Prostate gland (tissue), 2 donors: ENCODE measurements at regions not wholly inside any gene's neighbourhood (a gene's known extent, or its start where the extent isn't known, plus 50 kb on each side); places are given as distances from the start of the nearest gene placed in this dataset.

Experiments used
- DNase-seq: peaks from one replicate; pipeline ENCODE4 v3.0.0-alpha.2; 2019; ENCODE audit warnings: low spot score
- H3K27ac ChIP-seq, 2 donors: fragments of 200-600 bp; sonication (generic); 2 replicates each; pipeline ENCODE4 v1.5.1; 2017 to 2019
- H3K27me3 ChIP-seq: fragments of 200-600 bp; sonication (generic); replicated peaks from 2 replicates; pipeline ENCODE4 v1.5.1; 2019; ENCODE audit not compliant: insufficient read depth
- H3K36me3 ChIP-seq, 2 donors: fragments of 200-600 bp; sonication (generic); 1 replicate in 1 of 2; 2 replicates in 1 of 2; pipeline versions ENCODE4 v1.5.1 to v1.8.1; 2017 to 2019
- H3K4me1 ChIP-seq: fragments of 200-600 bp; sonication (generic); replicated peaks from 2 replicates; pipeline ENCODE4 v1.5.1; 2019
- H3K4me3 ChIP-seq, 2 donors: fragments of 200-600 bp; sonication (generic); 2 replicates each; pipeline ENCODE4 v1.5.1; 2017 to 2019
- H3K9me3 ChIP-seq: fragments of 200-600 bp; sonication (generic); 2 replicates; pipeline ENCODE4 v1.5.1; 2017
- POLR2A ChIP-seq: fragments of 450-650 bp; IDR thresholded peaks from one replicate; pipeline ENCODE4 v1.6.1; 2016; ENCODE audit warnings: antibody characterized with exemption, mild to moderate bottlenecking
- POLR2AphosphoS5 ChIP-seq: sonication (generic); formaldehyde crosslinking; IDR thresholded peaks from one replicate; pipeline ENCODE4 v1.6.1; 2017; ENCODE audit warnings: antibody characterized with exemption
- WGBS: methylation state at CpG from one replicate; pipeline ENCODE4 v1.1.5; 2018; 5-methylcytosine and 5-hydroxymethylcytosine counted together
- intact Hi-C: fragments of 100-400 bp; cut with DNase I; formaldehyde crosslinking; loops from one replicate; pipeline ENCODE4 v1.14.2; 2022
- TF ChIP-seq, protein P1 (sequence below), 4 experiments: fragments of 200-600 bp in 2 of 4; fragments of 450-650 bp in 2 of 4; sonication (generic) in 2 of 4; IDR thresholded peaks; 1 replicate in 3 of 4; 2 replicates in 1 of 4; pipeline ENCODE4 v1.5.1; 2016 to 2019; ENCODE audit warnings: antibody characterized with exemption in 4 of 4, mild to moderate bottlenecking in 2 of 4, moderate library complexity in 2 of 4

DNA sequence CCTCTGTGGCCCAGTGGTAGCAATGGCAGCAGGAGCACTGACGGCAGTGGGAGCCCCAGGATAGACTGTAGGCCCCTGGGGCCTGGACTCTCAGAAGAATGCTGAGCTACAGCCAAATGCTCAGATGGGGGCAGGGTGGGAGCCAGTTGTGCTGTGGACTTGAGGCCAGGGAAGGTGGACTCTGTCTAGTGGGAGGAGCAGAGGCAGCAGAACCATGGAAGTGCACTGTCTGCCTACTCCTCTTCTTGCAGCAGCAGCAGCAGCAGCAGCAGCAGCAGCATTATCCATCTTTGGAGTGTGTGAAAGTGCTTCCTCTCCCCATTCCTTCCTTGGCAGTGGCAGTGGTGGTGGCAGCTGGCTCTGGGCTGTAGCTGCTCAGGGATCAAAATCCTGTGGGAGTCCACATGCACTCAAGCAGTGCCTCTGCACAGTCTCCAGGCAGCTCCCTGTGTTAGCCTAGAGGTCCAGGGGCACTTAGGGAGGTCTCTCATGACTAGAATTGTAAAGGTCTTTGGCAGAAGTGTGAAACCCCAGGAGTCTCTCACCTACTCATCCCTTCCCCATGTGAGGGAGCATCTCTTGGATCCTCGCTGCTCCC is 917.9 kb upstream of the B3GALT2 start:
- intact Hi-C loops, result no loop called here
- no peak for DNase-seq
- Histone ChIP-seq H3K27me3 (no peaks in the 10 kb centered on the region), H3K36me3 (no peaks in the 10 kb centered on the region), H3K4me1 (no peaks in the 10 kb centered on the region), H3K9me3 (no peaks in the 10 kb centered on the region), H3K4me3 (no peak overlapping the region), H3K27ac (no peak overlapping the region)
- TF ChIP-seq POLR2A, result no peak
- TF ChIP-seq, protein P1, sequence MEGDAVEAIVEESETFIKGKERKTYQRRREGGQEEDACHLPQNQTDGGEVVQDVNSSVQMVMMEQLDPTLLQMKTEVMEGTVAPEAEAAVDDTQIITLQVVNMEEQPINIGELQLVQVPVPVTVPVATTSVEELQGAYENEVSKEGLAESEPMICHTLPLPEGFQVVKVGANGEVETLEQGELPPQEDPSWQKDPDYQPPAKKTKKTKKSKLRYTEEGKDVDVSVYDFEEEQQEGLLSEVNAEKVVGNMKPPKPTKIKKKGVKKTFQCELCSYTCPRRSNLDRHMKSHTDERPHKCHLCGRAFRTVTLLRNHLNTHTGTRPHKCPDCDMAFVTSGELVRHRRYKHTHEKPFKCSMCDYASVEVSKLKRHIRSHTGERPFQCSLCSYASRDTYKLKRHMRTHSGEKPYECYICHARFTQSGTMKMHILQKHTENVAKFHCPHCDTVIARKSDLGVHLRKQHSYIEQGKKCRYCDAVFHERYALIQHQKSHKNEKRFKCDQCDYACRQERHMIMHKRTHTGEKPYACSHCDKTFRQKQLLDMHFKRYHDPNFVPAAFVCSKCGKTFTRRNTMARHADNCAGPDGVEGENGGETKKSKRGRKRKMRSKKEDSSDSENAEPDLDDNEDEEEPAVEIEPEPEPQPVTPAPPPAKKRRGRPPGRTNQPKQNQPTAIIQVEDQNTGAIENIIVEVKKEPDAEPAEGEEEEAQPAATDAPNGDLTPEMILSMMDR (IDR thresholded peaks at IDR 0.05), result no peak
- no peak for TF ChIP-seq POLR2AphosphoS5
- WGBS, result 71% methylated on average over 2 of the region's 2 CpGs

DNA sequence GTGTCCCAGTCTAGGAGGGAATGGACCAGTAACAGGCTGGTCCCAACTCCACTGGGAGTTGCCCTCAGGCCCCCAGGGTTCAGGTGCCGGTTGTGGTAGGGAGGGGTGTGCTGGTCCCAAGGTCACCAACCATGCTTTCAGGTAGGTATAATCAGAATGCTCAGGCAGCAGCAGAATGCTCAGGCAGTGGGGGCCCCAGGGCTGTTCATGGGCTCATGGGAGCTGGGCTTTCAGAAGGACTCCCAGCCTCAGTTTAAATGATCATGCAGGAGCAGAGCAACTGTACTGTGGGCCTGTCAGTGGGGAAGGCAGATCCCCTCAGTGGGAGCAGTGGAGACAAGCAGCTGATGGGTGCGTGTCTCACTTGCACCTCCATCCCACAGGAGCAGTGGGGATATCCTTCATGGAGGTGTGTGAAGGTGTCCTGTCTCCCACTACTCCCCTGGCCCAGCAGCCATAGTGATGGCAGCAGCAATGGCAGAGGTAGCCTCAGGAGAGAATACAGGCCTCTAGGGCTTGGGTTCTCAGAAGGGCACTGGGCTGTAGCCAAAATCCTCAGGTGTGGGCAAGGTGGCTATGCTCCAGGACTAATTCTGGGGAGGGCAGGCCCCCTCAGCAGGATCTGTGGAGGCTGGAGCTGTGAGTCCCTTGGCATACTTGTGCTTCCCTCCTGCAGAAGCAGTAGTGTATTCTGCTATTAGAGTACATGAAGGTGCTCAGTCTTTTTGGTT is 917.3 kb upstream of the B3GALT2 start:
- WGBS, result 96% methylated on average over 2 of the region's 2 CpGs
- no peak overlapping the region for H3K4me3 ChIP-seq
- no peaks in the 10 kb centered on the region for H3K36me3 ChIP-seq
- no peaks in the 10 kb centered on the region for H3K4me1 ChIP-seq
- no peak for TF ChIP-seq POLR2AphosphoS5
- TF ChIP-seq, protein P1 (IDR thresholded peaks at IDR 0.05), result no peak
- no peak for TF ChIP-seq POLR2A
- DNase-seq, result no peak
- H3K9me3 ChIP-seq, result no peaks in the 10 kb centered on the region
- intact Hi-C loops, result no loop called here
- no peaks in the 10 kb centered on the region for H3K27me3 ChIP-seq
- H3K27ac ChIP-seq, result no peak overlapping the region

DNA sequence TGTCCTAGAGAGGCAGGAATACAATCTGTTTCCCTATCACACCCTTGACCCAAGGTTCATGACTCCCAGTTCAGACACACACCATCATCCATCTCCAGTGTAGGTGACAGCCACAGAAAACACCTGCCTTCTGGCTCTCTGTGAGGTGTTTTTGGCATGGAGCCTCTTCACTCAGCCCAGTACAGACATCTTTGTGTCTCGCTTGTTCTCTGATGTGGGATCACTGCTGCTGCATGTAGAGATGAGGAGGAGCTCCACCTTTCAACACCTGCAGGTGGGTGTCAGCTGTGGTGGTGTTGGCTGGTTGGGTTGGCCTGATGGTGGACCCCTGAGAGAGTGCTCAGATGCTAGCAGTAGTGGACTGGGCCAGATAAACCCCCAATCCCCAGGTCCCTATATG is 916.7 kb upstream of the B3GALT2 start:
- H3K27me3 ChIP-seq, result no peaks in the 10 kb centered on the region
- H3K9me3 ChIP-seq, result no peaks in the 10 kb centered on the region
- intact Hi-C loops, result no loop called here
- H3K27ac ChIP-seq, result no peak overlapping the region
- TF ChIP-seq POLR2A (no peak), POLR2AphosphoS5 (no peak)
- TF ChIP-seq, protein P1 (IDR thresholded peaks at IDR 0.05), result no peak
- WGBS, result 100% methylated on average over 1 of the region's 1 CpG
- H3K36me3 ChIP-seq, result no peaks in the 10 kb centered on the region
- H3K4me1 ChIP-seq, result no peaks in the 10 kb centered on the region
- no peak overlapping the region for H3K4me3 ChIP-seq
- no peak for DNase-seq

DNA sequence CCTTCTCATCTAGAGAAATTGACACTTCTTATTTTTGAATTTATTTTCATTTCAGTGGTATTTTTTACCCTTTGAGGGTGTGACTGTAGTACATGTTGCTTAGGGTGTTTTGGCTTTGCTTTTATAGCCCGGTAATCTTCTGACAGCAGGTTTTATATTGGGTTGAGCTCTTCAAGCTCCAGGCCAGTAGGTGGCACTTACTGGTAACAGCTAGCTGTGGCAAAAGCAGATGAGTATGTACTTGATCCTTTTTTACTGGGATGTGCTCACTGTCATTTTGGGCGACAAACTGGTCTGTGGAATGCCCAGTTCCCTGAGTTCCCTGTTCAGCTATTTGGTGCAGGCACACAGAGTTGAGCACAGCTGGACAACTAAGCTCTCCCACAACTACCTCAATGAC is 916.2 kb upstream of the B3GALT2 start:
- Histone ChIP-seq H3K36me3 (no peaks in the 10 kb centered on the region), H3K27ac (no peak overlapping the region), H3K4me3 (no peak overlapping the region), H3K9me3 (no peaks in the 10 kb centered on the region), H3K4me1 (no peaks in the 10 kb centered on the region), H3K27me3 (no peaks in the 10 kb centered on the region)
- intact Hi-C loops, result no loop called here
- TF ChIP-seq, protein P1 (IDR thresholded peaks at IDR 0.05), result no peak
- no peak for TF ChIP-seq POLR2A
- TF ChIP-seq POLR2AphosphoS5, result no peak
- WGBS, result 59% methylated on average over 2 of the region's 2 CpGs
- DNase-seq, result no peak

DNA sequence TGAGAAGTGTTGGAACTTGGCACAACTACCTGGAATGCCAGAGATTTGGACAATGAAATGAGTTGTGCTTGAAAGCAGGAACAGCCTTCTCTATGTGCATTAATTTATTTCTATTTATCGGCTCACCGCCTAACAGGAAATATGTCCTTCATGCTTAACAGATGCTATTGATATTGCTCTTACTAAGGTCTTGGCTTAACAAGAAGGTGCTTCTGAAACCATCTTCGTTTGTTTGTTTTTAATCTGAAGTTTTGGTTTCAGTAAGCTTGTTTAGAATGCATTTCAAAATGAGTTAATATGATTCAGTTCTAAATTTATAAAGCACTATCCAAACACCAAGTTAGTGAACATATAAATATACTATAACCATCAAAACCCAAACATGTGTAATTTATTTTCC is 898.3 kb upstream of the B3GALT2 start:
- no peak for DNase-seq
- 75% methylated on average over 3 of the region's 3 CpGs for WGBS
- intact Hi-C loops, result no loop called here
- Histone ChIP-seq H3K4me1 (no peaks in the 10 kb centered on the region), H3K27ac (no peak overlapping the region), H3K9me3 (no peaks in the 10 kb centered on the region), H3K36me3 (no peaks in the 10 kb centered on the region), H3K27me3 (no peaks in the 10 kb centered on the region), H3K4me3 (no peak overlapping the region)
- TF ChIP-seq, protein P1 (IDR thresholded peaks at IDR 0.05), result no peak
- no peak for TF ChIP-seq POLR2AphosphoS5
- no peak for TF ChIP-seq POLR2A
